Mesothelial cell of epicardium (in vitro differentiated cells): ENCODE measurements at regions not wholly inside any gene's neighbourhood (a gene's known extent, or its start where the extent isn't known, plus 50 kb on each side); places are given as distances from the start of the nearest gene placed in this dataset.

Experiments used
- DNase-seq, 2 experiments: peaks; one replicate each; pipeline ENCODE4 v3.0.0; 2021; ENCODE audit warnings: low spot score in 2 of 2; ENCODE audit not compliant: unreplicated experiment in 2 of 2
- H3K27ac Mint-ChIP-seq: 2 replicates; pipeline ENCODE4 v1.8.0; 2021; ENCODE audit warnings: mixed read lengths
- H3K27me3 Mint-ChIP-seq: 2 replicates; pipeline ENCODE4 v1.8.0; 2021; ENCODE audit warnings: low read depth, mixed read lengths
- H3K36me3 Mint-ChIP-seq: 2 replicates; pipeline ENCODE4 v1.8.0; 2021; ENCODE audit warnings: mixed read lengths
- H3K4me1 Mint-ChIP-seq: 2 replicates; pipeline ENCODE4 v1.8.0; 2021; ENCODE audit warnings: mixed read lengths
- H3K4me3 Mint-ChIP-seq: 2 replicates; pipeline ENCODE4 v1.8.0; 2021; ENCODE audit warnings: mild to moderate bottlenecking, moderate library complexity, mixed read lengths
- H3K9me3 Mint-ChIP-seq: 2 replicates; pipeline ENCODE4 v1.8.0; 2021; ENCODE audit warnings: mixed read lengths
- TF ChIP-seq, protein P1 (sequence below): fragments of 200-600 bp; sonication (generic); IDR thresholded peaks from one replicate; pipeline ENCODE4 v1.5.0; 2021; ENCODE audit warnings: antibody characterized with exemption; ENCODE audit not compliant: unreplicated experiment

DNA sequence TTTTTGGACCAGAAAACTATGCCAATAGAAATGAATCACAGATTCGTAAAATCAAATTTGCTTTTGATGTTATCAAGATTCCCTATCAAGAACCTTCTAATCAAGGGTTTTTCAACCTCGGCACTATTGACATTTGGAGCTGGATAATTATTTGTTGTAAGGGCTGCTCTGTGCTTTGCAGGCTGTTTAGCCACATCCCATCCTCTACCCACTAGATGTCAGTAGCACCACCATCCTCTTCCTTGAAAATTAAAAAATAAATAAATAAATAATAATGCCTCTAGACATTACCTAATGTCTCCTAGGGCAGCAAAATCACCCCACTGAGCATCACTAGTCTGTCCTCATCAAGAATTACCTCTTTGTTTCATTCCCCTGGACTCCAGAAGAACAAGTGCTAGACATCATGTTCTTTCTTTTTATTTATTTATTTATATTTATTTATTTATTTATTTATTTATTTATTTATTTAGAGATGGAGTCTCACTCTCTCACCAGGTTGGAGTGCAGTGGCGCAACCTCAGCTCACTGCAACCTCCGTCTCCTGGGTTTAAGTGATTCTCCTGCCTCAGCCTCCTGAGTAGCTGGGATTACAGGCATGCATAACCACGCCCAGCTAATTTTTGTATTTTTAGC lies 744.7 kb downstream of the KCNA4 start:
- Mint-ChIP-seq H3K27ac (no peak overlapping the region), H3K9me3 (no peaks in the 10 kb centered on the region), H3K4me1 (no peaks in the 10 kb centered on the region), H3K27me3 (no peaks in the 10 kb centered on the region), H3K4me3 (no peak overlapping the region), H3K36me3 (no peaks in the 10 kb centered on the region)
- TF ChIP-seq, protein P1, sequence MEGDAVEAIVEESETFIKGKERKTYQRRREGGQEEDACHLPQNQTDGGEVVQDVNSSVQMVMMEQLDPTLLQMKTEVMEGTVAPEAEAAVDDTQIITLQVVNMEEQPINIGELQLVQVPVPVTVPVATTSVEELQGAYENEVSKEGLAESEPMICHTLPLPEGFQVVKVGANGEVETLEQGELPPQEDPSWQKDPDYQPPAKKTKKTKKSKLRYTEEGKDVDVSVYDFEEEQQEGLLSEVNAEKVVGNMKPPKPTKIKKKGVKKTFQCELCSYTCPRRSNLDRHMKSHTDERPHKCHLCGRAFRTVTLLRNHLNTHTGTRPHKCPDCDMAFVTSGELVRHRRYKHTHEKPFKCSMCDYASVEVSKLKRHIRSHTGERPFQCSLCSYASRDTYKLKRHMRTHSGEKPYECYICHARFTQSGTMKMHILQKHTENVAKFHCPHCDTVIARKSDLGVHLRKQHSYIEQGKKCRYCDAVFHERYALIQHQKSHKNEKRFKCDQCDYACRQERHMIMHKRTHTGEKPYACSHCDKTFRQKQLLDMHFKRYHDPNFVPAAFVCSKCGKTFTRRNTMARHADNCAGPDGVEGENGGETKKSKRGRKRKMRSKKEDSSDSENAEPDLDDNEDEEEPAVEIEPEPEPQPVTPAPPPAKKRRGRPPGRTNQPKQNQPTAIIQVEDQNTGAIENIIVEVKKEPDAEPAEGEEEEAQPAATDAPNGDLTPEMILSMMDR, result no peak
- no peak for DNase-seq

DNA sequence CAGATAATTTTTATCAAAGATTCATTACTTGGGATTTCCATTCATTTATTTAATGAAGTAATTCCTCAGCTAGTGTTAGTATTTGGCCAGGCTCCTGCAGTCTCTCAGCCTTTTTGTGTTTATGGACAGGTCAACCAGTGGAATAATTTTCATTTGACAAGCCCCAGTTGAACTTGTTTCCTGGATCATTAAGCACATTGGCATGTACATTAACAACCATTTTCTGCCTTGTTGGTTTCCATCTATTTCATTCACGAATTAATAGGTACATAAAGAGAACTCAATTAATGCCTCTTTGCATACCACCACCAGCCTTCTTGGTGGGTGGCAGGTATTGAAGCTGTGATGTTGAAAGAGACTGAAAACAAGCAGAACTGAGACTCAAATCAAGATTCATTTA lies 745.2 kb downstream of the KCNA4 start:
- Mint-ChIP-seq H3K9me3 (no peaks in the 10 kb centered on the region), H3K36me3 (no peaks in the 10 kb centered on the region), H3K27me3 (no peaks in the 10 kb centered on the region), H3K4me3 (no peak overlapping the region), H3K27ac (no peak overlapping the region), H3K4me1 (no peaks in the 10 kb centered on the region)
- TF ChIP-seq, protein P1, result no peak
- DNase-seq, result no peak

GRCh38 chr11:29268733-29269132 lies 748.1 kb downstream of the KCNA4 start:
- TF ChIP-seq, protein P1, result no peak
- H3K4me1 Mint-ChIP-seq, result no peaks in the 10 kb centered on the region
- no peaks in the 10 kb centered on the region for H3K9me3 Mint-ChIP-seq
- H3K4me3 Mint-ChIP-seq, result no peak overlapping the region
- no peaks in the 10 kb centered on the region for H3K36me3 Mint-ChIP-seq
- H3K27me3 Mint-ChIP-seq, result no peaks in the 10 kb centered on the region
- no peak for DNase-seq
- no peak overlapping the region for H3K27ac Mint-ChIP-seq

DNA sequence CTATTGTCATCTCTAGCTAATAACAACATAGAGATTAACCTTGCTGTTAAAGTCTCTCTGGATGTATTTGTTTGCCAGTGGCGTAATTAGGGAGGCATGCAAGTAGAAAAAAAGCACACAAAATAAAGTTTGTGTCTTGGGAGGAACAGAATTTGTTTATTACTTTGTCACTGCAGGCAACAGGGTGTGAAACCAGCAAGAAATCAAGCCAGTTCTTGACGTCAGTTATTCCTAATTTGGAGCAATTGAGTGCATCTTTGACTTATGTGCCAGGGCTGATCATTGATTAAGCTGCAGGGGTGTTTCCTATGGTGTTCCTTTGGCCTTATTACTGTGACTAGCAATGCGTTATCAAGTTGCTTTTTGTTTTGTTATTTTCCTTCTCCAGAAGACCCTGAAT lies 751.0 kb downstream of the KCNA4 start:
- Mint-ChIP-seq H3K27ac (no peak overlapping the region), H3K4me1 (no peaks in the 10 kb centered on the region), H3K27me3 (no peaks in the 10 kb centered on the region), H3K36me3 (no peaks in the 10 kb centered on the region), H3K9me3 (no peaks in the 10 kb centered on the region), H3K4me3 (no peak overlapping the region)
- DNase-seq, result no peak
- TF ChIP-seq, protein P1, result no peak

DNA sequence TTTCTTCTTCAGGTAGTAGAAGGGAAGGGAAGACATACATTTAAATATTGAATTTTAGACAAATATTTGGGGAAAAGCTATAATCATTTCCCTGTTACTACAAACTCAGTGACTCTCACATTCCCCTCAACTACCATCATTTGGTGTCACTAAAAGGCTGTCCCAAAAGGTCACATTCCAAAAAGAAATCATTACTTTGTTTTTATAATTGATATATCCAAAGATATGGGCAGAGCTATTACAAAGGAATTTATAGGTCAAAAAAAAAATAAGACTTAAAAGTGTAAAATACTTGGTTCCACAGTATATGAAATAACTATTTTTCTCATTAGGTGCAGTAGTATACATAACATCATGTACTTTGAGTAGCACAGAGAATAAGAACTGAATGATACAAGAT lies 751.4 kb downstream of the KCNA4 start:
- Mint-ChIP-seq H3K4me3 (no peak overlapping the region), H3K9me3 (no peaks in the 10 kb centered on the region), H3K4me1 (no peaks in the 10 kb centered on the region), H3K36me3 (no peaks in the 10 kb centered on the region), H3K27me3 (no peaks in the 10 kb centered on the region), H3K27ac (no peak overlapping the region)
- no peak for DNase-seq
- TF ChIP-seq, protein P1, result no peak
